Endothelial cell (in vitro differentiated cells): ENCODE measurements at regions not wholly inside any gene's neighbourhood (a gene's known extent, or its start where the extent isn't known, plus 50 kb on each side); places are given as distances from the start of the nearest gene placed in this dataset.

Experiments
- DNase-seq: peaks from one replicate; pipeline ENCODE4 v3.0.0; 2021; ENCODE audit warnings: low spot score
- H3K27ac Mint-ChIP-seq: one replicate; pipeline ENCODE4 v1.8.0; 2021; ENCODE audit warnings: mixed read lengths, inconsistent platforms; ENCODE audit not compliant: unreplicated experiment
- H3K27me3 Mint-ChIP-seq: one replicate; pipeline ENCODE4 v1.8.0; 2021; ENCODE audit warnings: mild to moderate bottlenecking, moderate library complexity, mixed read lengths, inconsistent platforms; ENCODE audit not compliant: unreplicated experiment
- H3K36me3 Mint-ChIP-seq: one replicate; pipeline ENCODE4 v1.8.0; 2021; ENCODE audit warnings: mild to moderate bottlenecking, low read depth, mixed read lengths, inconsistent platforms; ENCODE audit not compliant: unreplicated experiment
- H3K4me1 Mint-ChIP-seq: one replicate; pipeline ENCODE4 v1.8.0; 2021; ENCODE audit warnings: mild to moderate bottlenecking, mixed read lengths, inconsistent platforms; ENCODE audit not compliant: unreplicated experiment
- H3K4me3 Mint-ChIP-seq: one replicate; pipeline ENCODE4 v1.8.0; 2021; ENCODE audit warnings: mild to moderate bottlenecking, mixed read lengths, inconsistent platforms; ENCODE audit not compliant: unreplicated experiment
- H3K9me3 Mint-ChIP-seq: one replicate; pipeline ENCODE4 v1.8.0; 2021; ENCODE audit warnings: mixed read lengths, inconsistent platforms; ENCODE audit not compliant: unreplicated experiment
- TF ChIP-seq, protein P1 (sequence below): fragments of 200-600 bp; sonication (generic); IDR thresholded peaks from one replicate; pipeline ENCODE4 v1.5.0; 2021; ENCODE audit warnings: antibody characterized with exemption; ENCODE audit not compliant: unreplicated experiment

DNA sequence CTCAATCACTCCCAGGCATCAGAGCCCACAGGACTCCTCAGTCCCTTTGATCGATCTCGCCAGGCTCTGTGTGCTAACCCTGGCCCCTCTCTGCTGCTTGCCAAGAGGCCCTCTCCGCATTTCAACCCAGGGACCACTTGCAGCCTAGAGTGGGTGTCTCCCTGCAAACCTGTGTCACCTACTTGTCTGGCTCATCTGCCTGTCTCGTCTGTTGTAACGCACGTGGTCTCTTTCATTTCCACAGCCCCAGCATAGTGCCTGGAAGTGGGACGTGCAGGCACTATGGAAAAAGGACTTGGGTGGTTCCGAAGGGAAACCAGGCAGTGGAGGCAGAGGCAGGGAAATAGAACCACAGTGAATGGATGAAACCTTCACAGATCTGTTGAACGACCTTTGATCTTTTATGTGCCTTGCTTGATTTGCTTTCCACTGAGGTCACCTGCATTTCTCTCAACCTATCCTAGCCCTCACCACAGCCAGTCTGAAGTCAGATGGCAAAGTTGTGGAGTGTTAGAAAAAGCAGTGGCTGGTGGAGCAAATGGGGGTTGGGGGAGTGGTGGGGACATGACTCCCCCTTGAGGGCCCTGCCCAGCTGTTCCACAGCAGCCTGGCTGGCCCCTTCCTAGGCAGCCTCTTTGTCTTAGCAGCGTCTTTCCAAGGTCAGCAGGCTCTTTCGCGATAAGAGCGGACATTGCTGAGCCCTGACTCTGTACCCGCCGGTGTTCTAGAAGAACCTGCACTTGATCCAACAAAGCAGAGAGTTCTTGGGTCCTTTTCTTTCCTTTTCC lies 55.8 kb upstream of the TAGAP start:
- no peaks in the 10 kb centered on the region for H3K9me3 Mint-ChIP-seq
- peaks cover 13% of the 10 kb centered on the region for H3K4me1 Mint-ChIP-seq
- H3K4me3 Mint-ChIP-seq, result no peak overlapping the region
- H3K27ac Mint-ChIP-seq, result no peak overlapping the region
- H3K36me3 Mint-ChIP-seq, result no peaks in the 10 kb centered on the region
- TF ChIP-seq, protein P1, sequence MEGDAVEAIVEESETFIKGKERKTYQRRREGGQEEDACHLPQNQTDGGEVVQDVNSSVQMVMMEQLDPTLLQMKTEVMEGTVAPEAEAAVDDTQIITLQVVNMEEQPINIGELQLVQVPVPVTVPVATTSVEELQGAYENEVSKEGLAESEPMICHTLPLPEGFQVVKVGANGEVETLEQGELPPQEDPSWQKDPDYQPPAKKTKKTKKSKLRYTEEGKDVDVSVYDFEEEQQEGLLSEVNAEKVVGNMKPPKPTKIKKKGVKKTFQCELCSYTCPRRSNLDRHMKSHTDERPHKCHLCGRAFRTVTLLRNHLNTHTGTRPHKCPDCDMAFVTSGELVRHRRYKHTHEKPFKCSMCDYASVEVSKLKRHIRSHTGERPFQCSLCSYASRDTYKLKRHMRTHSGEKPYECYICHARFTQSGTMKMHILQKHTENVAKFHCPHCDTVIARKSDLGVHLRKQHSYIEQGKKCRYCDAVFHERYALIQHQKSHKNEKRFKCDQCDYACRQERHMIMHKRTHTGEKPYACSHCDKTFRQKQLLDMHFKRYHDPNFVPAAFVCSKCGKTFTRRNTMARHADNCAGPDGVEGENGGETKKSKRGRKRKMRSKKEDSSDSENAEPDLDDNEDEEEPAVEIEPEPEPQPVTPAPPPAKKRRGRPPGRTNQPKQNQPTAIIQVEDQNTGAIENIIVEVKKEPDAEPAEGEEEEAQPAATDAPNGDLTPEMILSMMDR, result no peak
- H3K27me3 Mint-ChIP-seq, result peaks cover 2% of the 10 kb centered on the region
- DNase-seq, result no peak

DNA sequence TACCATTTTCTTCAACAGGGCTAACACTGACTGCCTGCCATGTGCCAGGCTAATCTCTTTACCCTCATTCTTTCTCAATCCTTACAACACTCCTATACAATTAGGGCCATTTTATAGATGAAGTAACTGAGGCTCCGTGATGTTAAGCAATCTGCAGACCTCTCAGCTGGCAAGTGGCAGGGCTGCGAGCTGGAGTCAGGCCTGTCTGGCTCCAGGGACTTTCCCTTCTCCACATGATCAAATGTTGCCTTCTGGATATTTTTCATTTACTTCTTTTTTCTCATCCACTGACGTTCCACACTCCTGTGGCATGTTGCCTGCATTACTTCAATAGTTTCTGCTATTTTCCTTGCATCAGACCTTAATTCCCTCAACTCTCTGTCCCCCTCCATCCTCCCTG lies 55.2 kb upstream of the TAGAP start:
- Mint-ChIP-seq H3K27ac (no peak overlapping the region), H3K27me3 (peaks cover 2% of the 10 kb centered on the region), H3K36me3 (no peaks in the 10 kb centered on the region), H3K4me1 (peaks cover 9% of the 10 kb centered on the region), H3K4me3 (no peak overlapping the region), H3K9me3 (no peaks in the 10 kb centered on the region)
- TF ChIP-seq, protein P1, result no peak
- no peak for DNase-seq

DNA sequence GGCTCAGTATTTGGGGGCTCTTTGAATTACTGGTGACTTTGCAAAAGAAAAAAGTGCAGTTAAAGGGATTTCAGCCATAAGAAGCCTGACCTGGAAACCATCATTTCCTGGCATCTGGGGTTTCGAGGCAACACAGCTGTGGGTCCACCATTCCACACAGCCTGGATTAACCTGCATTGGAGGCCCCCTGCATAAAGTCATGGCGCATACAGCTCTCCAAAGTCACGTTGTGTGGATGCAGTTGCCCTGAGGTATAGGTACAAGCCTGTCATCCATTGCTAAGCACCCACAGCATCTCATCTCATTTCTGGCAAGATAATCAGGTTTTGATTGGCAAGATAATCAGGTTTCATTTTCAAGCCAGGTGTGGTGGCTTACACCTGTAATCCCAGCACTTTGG lies 54.5 kb upstream of the TAGAP start:
- Mint-ChIP-seq H3K36me3 (no peaks in the 10 kb centered on the region), H3K9me3 (no peaks in the 10 kb centered on the region), H3K4me3 (no peak overlapping the region), H3K27ac (no peak overlapping the region), H3K27me3 (peaks cover 2% of the 10 kb centered on the region), H3K4me1 (peaks cover 2% of the 10 kb centered on the region)
- TF ChIP-seq, protein P1, result no peak
- DNase-seq, result no peak

DNA sequence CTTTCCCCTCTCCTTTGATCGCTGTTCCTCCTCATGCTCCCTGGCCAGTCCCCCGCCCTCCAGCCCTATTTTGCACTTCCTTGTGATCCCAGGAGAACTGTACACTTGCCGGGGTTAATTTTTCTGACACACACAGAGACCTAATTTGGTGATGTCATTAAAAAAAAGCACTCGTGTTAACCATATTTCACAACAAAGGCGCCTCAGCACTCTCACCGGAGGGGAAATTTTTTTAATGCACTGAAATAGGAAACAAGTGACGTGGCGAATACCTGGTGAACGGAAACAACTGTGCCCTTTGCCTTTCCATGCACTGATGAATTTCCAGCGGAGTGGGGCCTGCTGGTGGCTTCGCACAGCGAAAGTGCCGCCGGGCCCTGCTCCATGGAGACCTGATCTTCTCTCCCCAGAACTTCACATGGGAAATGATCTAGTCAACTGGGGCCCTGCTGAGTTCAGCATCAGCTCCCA lies 53.9 kb upstream of the TAGAP start:
- H3K27ac Mint-ChIP-seq, result no peak overlapping the region
- H3K4me1 Mint-ChIP-seq, result peaks cover 2% of the 10 kb centered on the region
- H3K9me3 Mint-ChIP-seq, result no peaks in the 10 kb centered on the region
- TF ChIP-seq, protein P1, result no peak
- H3K27me3 Mint-ChIP-seq, result peaks cover under 1% of the 10 kb centered on the region
- DNase-seq, result no peak
- H3K36me3 Mint-ChIP-seq, result no peaks in the 10 kb centered on the region
- H3K4me3 Mint-ChIP-seq, result no peak overlapping the region

DNA sequence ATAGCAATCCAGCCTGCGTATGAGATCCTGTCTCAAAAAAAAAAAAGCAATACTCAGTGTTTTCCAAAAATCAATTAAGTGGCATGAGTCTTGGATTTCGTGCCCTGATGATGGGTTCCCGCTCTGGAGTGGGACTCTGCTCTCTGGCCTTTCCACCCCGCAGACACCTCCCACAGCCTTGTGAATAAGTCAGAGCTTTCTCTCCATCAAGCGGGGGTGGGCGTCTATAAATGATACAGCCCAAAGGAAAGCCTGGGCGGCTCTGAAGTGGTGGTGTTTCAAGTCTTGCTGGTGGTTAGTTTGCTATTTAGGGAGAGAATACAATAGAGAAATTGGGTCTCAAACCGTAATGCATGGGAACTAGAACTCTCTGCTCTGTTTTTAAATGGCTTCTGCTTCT lies 52.5 kb upstream of the TAGAP start:
- no peak overlapping the region for H3K27ac Mint-ChIP-seq
- no peaks in the 10 kb centered on the region for H3K27me3 Mint-ChIP-seq
- TF ChIP-seq, protein P1, result no peak
- no peak overlapping the region for H3K4me3 Mint-ChIP-seq
- H3K9me3 Mint-ChIP-seq, result no peaks in the 10 kb centered on the region
- H3K36me3 Mint-ChIP-seq, result no peaks in the 10 kb centered on the region
- no peak for DNase-seq
- H3K4me1 Mint-ChIP-seq, result peaks cover 2% of the 10 kb centered on the region
